ENCODE measurements at regions not wholly inside any gene's neighbourhood (a gene's known extent, or its start where the extent isn't known, plus 50 kb on each side); places are given as distances from the start of the nearest gene placed in this dataset.
"Not testable (repeated sequence)": the region's sequence is repeated elsewhere in the genome, so short reads cannot be mapped to it uniquely, and the experiment has no call there.

DNA sequence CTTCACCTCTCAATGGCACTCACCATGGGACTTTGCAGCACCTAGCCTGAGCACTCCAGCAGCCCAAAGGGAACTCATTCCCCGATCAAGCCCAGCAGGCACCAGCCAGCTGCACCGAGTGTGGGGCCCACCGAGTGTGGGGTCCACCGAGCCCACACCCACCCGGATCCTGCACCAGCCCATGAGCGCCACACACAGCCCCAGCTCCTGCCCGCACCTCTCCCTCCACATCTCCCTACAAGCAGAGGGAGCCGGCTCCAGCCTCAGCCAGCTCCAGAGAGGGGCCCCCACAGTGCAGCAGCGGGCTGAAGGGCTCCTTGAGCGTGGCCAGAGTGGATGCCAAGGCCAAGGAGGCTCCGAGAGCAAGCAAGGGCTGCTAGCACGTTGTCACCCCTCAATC is 1182.4 kb downstream of the HACE1 start:
- DNase-seq (ENCODE audit: low read depth, low spot score): no peak
- in situ Hi-C loops (cut with HindIII; ENCODE audit: low pct_unique_long_range_greater_than_20kb, low sequenced_read_pairs): no loop called here

GRCh38 chr6:103675807-103676406 is 1183.8 kb downstream of the HACE1 start:
- in situ Hi-C loops (cut with HindIII; ENCODE audit: low pct_unique_long_range_greater_than_20kb, low sequenced_read_pairs): no loop called here

GRCh38 chr6:103674790-103675189 is 1184.9 kb downstream of the HACE1 start:
- DNase-seq (ENCODE audit: low read depth, low spot score): no peak
- in situ Hi-C loops (cut with HindIII; ENCODE audit: low pct_unique_long_range_greater_than_20kb, low sequenced_read_pairs): no loop called here

More at GRCh38 chr6:103675807-103676406, 1183.8 kb downstream of the HACE1 start:
- no peak for DNase-seq (ENCODE audit: low read depth, low spot score)

DNA sequence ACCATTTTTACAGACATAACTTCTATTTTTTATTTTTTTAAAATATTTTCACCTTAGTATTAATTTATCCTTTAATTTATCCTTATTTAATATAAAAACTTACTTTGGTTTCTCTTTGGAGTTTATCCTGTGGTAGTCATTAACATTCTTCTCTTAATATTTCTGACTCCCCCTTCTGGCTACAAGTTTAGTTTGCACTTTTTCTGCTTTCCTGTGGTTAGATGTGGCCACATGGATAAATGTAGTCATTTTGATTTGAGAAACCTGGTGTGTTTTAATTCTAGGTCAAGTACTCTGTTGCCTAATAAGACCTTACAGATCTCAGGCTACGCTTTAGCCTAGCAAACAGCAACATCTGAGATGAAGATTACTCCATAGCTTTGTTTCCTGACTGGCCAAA is 1187.5 kb downstream of the HACE1 start:
- DNase-seq (ENCODE audit: low read depth, low spot score): peak; percentile 47
- in situ Hi-C loops (cut with HindIII; ENCODE audit: low pct_unique_long_range_greater_than_20kb, low sequenced_read_pairs): no loop called here

GRCh38 chr6:103629613-103630012 is 1230.1 kb downstream of the HACE1 start:
- DNase-seq (ENCODE audit: low read depth, low spot score): no peak
- in situ Hi-C loops (cut with HindIII; ENCODE audit: low pct_unique_long_range_greater_than_20kb, low sequenced_read_pairs): no loop called here

GRCh38 chr6:103617642-103618041 is 1242.1 kb downstream of the HACE1 start:
- in situ Hi-C loops (cut with HindIII; ENCODE audit: low pct_unique_long_range_greater_than_20kb, low sequenced_read_pairs): no loop called here

DNA sequence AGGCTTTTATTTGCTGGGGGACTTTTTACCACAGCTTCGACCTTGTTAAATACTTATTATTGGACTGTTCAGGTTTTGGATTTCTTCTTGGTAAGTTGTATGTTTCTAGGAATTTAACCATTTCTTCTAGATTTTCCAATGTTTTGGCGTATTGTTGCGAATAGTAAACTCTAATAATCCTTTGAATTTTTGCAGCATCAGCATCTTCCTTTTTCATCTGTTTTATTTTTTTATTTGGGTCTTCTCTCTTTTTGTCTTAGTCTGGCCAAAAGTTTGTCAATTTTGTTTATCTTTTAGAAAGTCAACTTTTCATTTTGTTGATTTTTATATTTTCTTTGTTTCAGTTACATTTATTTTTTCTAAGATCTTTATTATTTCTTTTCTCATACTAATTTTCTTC is 1272.0 kb downstream of the HACE1 start:
- DNase-seq (ENCODE audit: low read depth, low spot score): no peak
- in situ Hi-C loops (cut with HindIII; ENCODE audit: low pct_unique_long_range_greater_than_20kb, low sequenced_read_pairs): no loop called here

More at GRCh38 chr6:103617642-103618041, 1242.1 kb downstream of the HACE1 start:
- no peak for DNase-seq (ENCODE audit: low read depth, low spot score)

- DNase-seq (ENCODE audit: low read depth, low spot score): no peak
- in situ Hi-C loops (cut with HindIII; ENCODE audit: low pct_unique_long_range_greater_than_20kb, low sequenced_read_pairs): no loop called here
These were observed 1281.6 kb downstream of the HACE1 start for GRCh38 chr6:103578115-103578514.

- in situ Hi-C loops (cut with HindIII; ENCODE audit: low pct_unique_long_range_greater_than_20kb, low sequenced_read_pairs): no loop called here
These were observed 1289.3 kb downstream of the HACE1 start for GRCh38 chr6:103570431-103570830.

DNA sequence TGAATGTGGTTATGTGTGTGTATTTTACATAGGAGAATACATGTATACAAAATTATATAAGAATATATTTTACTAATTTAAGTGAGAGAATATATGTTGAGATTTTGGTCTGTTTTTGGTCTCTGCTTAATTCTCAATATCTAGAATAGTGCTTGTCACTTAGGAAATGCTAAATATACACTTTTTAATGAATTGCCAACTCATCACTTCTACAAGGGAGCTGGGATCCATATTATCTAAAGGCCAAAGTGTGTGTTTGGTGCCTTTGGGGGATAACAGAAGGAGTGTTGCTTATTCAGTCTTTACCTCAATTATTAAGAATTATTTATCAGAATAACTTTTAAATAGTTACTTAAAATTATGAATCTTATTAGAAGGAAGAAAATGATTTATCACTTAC is 1304.8 kb downstream of the HACE1 start:
- in situ Hi-C loops (cut with HindIII; ENCODE audit: low pct_unique_long_range_greater_than_20kb, low sequenced_read_pairs): no loop called here
- DNase-seq (ENCODE audit: low read depth, low spot score): no peak

More at GRCh38 chr6:103570431-103570830, 1289.3 kb downstream of the HACE1 start:
- no peak for DNase-seq (ENCODE audit: low read depth, low spot score)

GRCh38 chr6:103538381-103538780 is 1321.3 kb downstream of the HACE1 start:
- no peak for DNase-seq (ENCODE audit: low read depth, low spot score)
- in situ Hi-C loops (cut with HindIII; ENCODE audit: low pct_unique_long_range_greater_than_20kb, low sequenced_read_pairs): no loop called here

- in situ Hi-C loops (cut with HindIII; ENCODE audit: low pct_unique_long_range_greater_than_20kb, low sequenced_read_pairs): no loop called here
- no peak for DNase-seq (ENCODE audit: low read depth, low spot score)
These were observed 1324.9 kb downstream of the HACE1 start for GRCh38 chr6:103534814-103535213.

DNA sequence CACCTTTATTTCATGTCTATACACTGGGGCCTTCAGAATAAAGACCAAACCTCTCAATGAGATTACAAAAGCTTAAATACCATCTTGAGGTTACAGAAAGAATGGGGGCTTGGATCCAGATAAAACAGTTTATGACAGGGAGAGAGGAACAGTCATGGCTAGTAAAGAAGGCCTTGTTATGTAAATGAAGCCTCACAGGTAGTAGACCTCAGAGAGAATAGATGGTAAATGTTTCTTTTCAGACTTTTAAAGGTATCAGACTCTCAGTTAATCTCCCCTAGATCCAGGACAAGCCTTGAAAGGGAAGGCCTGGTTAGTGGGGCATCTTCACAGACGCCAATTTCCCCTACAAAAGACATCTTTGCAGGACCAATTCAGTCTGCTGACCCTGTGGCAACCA is 1325.6 kb downstream of the HACE1 start:
- in situ Hi-C loops (cut with HindIII; ENCODE audit: low pct_unique_long_range_greater_than_20kb, low sequenced_read_pairs): no loop called here
- DNase-seq (ENCODE audit: low read depth, low spot score): no peak

DNA sequence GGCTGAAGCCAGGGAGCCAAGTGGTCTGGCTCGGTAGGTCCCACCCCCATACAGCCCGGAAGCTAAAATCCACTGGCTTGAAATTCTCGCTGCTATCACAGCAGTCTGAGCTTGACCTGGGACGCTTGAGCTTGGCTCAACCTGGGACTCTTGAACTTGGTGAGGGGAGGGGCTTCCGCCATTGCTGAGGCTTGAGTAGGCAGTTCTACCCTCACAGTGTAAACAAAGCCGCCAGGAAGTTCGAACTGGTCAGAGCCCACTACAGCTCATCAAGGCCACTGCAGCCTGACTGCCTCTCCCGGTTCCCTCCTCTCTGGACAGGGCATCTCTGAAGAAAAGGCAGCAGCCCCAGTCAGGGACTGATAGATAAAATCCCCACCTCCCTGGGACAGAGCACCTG is 1337.7 kb downstream of the HACE1 start:
- DNase-seq (ENCODE audit: low read depth, low spot score): no peak
- in situ Hi-C loops (cut with HindIII; ENCODE audit: low pct_unique_long_range_greater_than_20kb, low sequenced_read_pairs): no loop called here

DNA sequence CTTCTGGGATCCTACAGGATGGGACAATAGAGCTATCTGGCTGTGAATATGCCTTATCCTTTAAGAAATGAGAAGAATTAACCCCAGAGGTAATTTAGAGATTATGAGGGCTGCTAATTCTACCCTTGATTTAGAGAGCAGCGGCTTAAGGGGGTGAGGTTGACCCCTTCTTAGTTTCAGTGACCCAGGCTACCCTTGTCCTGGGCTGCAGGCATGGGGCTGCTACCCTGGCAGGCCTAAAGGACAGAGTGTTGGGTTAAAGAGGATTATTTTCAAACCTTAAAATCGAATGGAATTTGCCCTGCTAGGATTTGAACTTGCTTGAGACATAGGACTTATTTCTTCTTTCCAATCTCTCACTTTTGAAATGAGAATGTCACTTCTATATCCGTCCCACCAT is 1343.4 kb downstream of the HACE1 start:
- in situ Hi-C loops (cut with HindIII; ENCODE audit: low pct_unique_long_range_greater_than_20kb, low sequenced_read_pairs): no loop called here

DNA sequence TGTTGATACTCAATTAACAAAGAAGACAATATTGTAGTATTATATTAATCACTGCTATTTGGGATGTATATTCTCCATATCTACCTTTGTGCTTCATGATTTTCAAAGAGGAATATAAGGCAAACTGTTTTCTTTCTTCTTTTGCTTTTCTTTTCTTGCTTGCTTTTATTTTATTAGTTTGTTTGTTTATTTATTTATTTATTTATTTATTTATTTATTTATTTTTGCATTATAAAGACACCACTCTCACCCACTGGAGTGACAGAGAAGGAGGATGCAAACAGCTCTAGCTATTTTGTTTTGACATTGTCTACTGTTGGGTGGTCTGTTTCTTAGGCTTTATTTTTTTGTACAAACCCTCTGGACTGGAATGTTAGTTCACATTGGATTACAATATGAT is 1352.7 kb downstream of the HACE1 start:
- no peak for DNase-seq (ENCODE audit: low read depth, low spot score)
- in situ Hi-C loops (cut with HindIII; ENCODE audit: low pct_unique_long_range_greater_than_20kb, low sequenced_read_pairs): no loop called here

More for the DNA sequence above, 1343.4 kb downstream of the HACE1 start:
- no peak for DNase-seq (ENCODE audit: low read depth, low spot score)

GRCh38 chr6:103505155-103505518 is 1354.6 kb downstream of the HACE1 start:
- in situ Hi-C loops (cut with HindIII; ENCODE audit: low pct_unique_long_range_greater_than_20kb, low sequenced_read_pairs): no loop called here
- no peak for DNase-seq (ENCODE audit: low read depth, low spot score)

- in situ Hi-C loops (cut with HindIII; ENCODE audit: low pct_unique_long_range_greater_than_20kb, low sequenced_read_pairs): no loop called here
- no peak for DNase-seq (ENCODE audit: low read depth, low spot score)
These were observed 1355.1 kb downstream of the HACE1 start for GRCh38 chr6:103504501-103505154.

- in situ Hi-C loops (cut with HindIII; ENCODE audit: low pct_unique_long_range_greater_than_20kb, low sequenced_read_pairs); DNase-seq (ENCODE audit: low read depth, low spot score): not testable (repeated sequence)
These were observed 1363.1 kb downstream of the HACE1 start for GRCh38 chr6:103496588-103496987.

All from SK-MEL-5 (cell line).